ENCODE measurements at regions not wholly inside any gene's neighbourhood (a gene's known extent, or its start where the extent isn't known, plus 50 kb on each side); places are given as distances from the start of the nearest gene placed in this dataset.
"Not testable (repeated sequence)": the region's sequence is repeated elsewhere in the genome, so short reads cannot be mapped to it uniquely, and the experiment has no call there.

- intact Hi-C loops (cut with DNase I) = no loop called here
- Histone ChIP-seq H3K27ac (no peak overlapping the region), H3K36me3 (no peaks in the 10 kb centered on the region), H3K9me3 (no peaks in the 10 kb centered on the region), H3K4me3 (no peak overlapping the region), H3K27me3 (ENCODE audit: low read depth) (peaks cover 4% of the 10 kb centered on the region), H3K4me1 (no peaks in the 10 kb centered on the region)
- DNase-seq (no peak), ATAC-seq (peak in 1 of 2 donors; percentile 43)
- no peak for TF ChIP-seq CTCF (IDR thresholded peaks at IDR 0.05)
Observed at GRCh38 chr22:25318081-25318823, 98.8 kb downstream of the CRYBB2 start.

DNA sequence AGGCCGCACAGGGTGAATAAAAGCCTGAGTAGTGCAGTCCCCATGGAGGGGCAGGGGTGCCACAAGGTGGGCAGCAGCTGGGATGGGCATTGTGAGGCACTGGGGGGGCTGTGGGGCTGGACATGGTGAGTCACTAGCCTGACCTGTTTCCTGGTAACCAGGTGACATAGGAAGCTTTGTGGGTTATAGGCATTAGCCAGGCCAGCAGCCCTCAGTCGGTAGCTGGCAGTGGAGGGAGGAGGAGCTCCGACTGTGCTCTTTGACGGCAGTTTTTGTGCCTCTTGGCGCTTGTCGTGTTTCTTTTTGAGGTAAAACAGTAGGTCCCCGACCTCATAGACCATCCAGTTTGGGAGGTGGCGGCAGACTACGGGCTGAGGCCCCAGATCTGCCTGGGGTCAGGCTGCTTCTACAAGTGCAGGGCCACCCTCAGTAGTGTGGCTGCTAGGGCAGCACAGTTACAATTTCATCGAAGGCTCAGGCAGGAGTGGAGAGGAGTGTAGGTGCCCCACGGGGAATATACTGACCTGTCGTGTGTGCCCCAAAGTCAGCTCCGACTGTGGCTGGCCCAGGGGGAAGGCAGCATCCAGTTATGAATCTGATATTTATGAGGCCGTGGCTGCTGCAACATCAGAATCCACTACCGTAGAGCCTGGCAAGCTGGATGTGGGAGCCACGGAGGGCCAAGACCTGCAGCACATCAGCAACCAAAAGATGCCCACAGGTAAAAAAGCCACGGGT, 107.7 kb downstream of the CRYBB2 start:
- no peak for DNase-seq
- no peak for TF ChIP-seq CTCF (IDR thresholded peaks at IDR 0.05)
- Histone ChIP-seq H3K4me1 (no peaks in the 10 kb centered on the region), H3K36me3 (no peaks in the 10 kb centered on the region), H3K9me3 (no peaks in the 10 kb centered on the region), H3K27me3 (ENCODE audit: low read depth) (no peaks in the 10 kb centered on the region), H3K27ac (no peak overlapping the region), H3K4me3 (no peak overlapping the region)
- no peak for ATAC-seq
- intact Hi-C loops (cut with DNase I) = no loop called here

- intact Hi-C loops (cut with DNase I) = no loop called here
- no peaks in the 10 kb centered on the region for H3K36me3 ChIP-seq
- no peaks in the 10 kb centered on the region for H3K9me3 ChIP-seq
- no peak overlapping the region for H3K4me3 ChIP-seq
- no peaks in the 10 kb centered on the region for H3K4me1 ChIP-seq
- H3K27ac ChIP-seq = no peak overlapping the region
- no peak for TF ChIP-seq CTCF (IDR thresholded peaks at IDR 0.05)
- ATAC-seq (no peak), DNase-seq (no peak)
- H3K27me3 ChIP-seq (ENCODE audit: low read depth) = no peaks in the 10 kb centered on the region
Observed at GRCh38 chr22:25331050-25331449, 111.6 kb downstream of the CRYBB2 start.

DNA sequence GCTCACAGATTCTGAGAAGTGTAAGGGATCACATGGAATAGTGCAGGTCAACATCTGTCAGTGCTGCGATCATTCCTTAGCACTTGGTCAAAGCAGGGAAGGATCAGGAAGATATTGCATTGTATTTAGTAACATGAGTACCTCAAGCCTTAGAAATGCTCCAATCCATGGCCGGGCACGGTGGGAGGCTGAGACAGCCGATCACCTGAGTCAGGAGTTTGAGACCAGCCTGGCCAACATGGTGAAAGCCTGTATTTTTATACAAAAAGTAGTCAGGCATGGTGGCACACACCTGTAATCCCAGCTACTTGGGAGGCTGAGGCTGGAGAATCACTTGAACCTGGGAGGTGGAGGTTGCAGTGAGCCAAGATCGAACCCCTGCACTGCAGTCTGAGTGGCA, 112.5 kb downstream of the CRYBB2 start:
- intact Hi-C loops (cut with DNase I); H3K9me3 ChIP-seq; H3K27ac ChIP-seq; ATAC-seq; H3K27me3 ChIP-seq (ENCODE audit: low read depth); H3K4me3 ChIP-seq; H3K4me1 ChIP-seq; DNase-seq; H3K36me3 ChIP-seq: not testable (repeated sequence)

DNA sequence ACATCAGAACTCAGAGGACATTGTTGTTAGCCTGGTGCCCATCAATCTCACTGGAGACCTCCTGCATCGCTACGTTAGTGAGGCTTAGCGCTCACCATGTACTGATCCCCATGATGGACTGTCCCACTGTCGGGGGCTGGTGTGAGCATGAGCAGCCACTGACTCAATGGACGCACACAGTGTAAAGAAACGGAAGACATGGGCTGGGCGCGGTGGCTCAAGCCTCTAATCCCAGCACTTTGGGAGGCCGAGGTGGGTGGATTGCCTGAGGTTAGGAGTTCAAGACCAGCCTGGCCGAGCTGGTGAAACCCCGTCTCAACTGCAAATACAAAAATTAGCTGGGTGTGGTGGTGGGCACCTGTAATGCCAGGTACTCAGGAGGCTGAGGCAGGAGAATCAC, 112.9 kb downstream of the CRYBB2 start:
- Histone ChIP-seq H3K9me3 (no peaks in the 10 kb centered on the region), H3K4me1 (no peaks in the 10 kb centered on the region), H3K4me3 (no peak overlapping the region), H3K27ac (no peak overlapping the region), H3K27me3 (ENCODE audit: low read depth) (no peaks in the 10 kb centered on the region), H3K36me3 (no peaks in the 10 kb centered on the region)
- TF ChIP-seq CTCF (IDR thresholded peaks at IDR 0.05) = no peak
- ATAC-seq = no peak
- DNase-seq = no peak
- intact Hi-C loops (cut with DNase I) = no loop called here

DNA sequence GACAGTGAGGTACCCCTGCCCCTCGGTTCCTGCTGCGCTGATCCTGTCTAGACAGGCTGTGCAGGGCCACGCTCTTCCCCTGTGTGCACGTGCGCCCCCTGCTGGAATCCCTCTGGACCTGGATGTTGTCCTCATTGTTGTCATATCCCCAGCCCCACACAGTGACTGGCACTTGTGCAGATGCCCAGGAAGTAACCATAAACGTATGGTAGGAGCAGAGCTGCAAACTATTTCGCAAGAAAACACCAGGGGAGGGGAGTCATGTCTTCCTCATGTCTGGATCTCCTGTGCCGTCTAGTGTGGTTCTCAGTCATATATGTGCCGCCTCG, 114.7 kb downstream of the CRYBB2 start:
- no peak for DNase-seq
- intact Hi-C loops (cut with DNase I) = no loop called here
- Histone ChIP-seq H3K36me3 (no peaks in the 10 kb centered on the region), H3K4me1 (no peaks in the 10 kb centered on the region), H3K9me3 (peaks cover 13% of the 10 kb centered on the region), H3K4me3 (no peak overlapping the region), H3K27ac (no peak overlapping the region), H3K27me3 (ENCODE audit: low read depth) (no peaks in the 10 kb centered on the region)
- peak; percentile 26 for TF ChIP-seq CTCF (IDR thresholded peaks at IDR 0.05)
- peak; percentile 75 to 77 for ATAC-seq

GRCh38 chr22:25334631-25335030, 115.2 kb downstream of the CRYBB2 start:
- intact Hi-C loops (cut with DNase I); DNase-seq; H3K4me1 ChIP-seq; H3K4me3 ChIP-seq; ATAC-seq; H3K36me3 ChIP-seq; H3K27me3 ChIP-seq (ENCODE audit: low read depth); H3K27ac ChIP-seq: not testable (repeated sequence)
- H3K9me3 ChIP-seq = peaks cover 16% of the 10 kb centered on the region

- intact Hi-C loops (cut with DNase I); H3K4me1 ChIP-seq; H3K36me3 ChIP-seq; H3K27ac ChIP-seq; H3K27me3 ChIP-seq (ENCODE audit: low read depth); H3K4me3 ChIP-seq; DNase-seq; ATAC-seq: not testable (repeated sequence)
- peaks cover 16% of the 10 kb centered on the region for H3K9me3 ChIP-seq
Observed at GRCh38 chr22:25335276-25335675, 115.8 kb downstream of the CRYBB2 start.

DNA sequence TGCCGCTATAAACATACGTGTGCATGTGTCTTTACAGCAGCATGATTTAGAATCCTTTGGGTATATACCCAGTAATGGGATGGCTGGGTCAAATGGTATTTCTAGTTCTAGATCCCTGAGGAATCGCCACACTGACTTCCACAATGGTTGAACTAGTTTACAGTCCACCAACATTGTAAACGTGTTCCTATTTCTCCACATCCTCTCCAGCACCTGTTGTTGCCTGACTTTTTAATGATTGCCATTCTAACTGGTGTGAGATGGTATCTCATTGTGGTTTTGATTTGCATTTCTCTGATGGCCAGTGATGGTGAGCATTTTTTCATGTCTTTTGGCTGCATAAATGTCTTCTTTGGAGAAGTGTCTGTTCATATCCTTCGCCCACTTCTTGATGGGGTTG, 121.1 kb downstream of the CRYBB2 start:
- H3K27ac ChIP-seq; H3K36me3 ChIP-seq; H3K27me3 ChIP-seq (ENCODE audit: low read depth); DNase-seq; intact Hi-C loops (cut with DNase I); H3K4me1 ChIP-seq; H3K4me3 ChIP-seq; ATAC-seq: not testable (repeated sequence)
- peaks cover 16% of the 10 kb centered on the region for H3K9me3 ChIP-seq
